LNCaP clone FGC (cell line): ENCODE measurements at regions not wholly inside any gene's neighbourhood (a gene's known extent, or its start where the extent isn't known, plus 50 kb on each side); places are given as distances from the start of the nearest gene placed in this dataset.

Source experiments
- DNase-seq: peaks from one replicate; pipeline ENCODE4 v3.0.0-alpha.2; 2011; ENCODE audit warnings: low read depth
- H3K4me3 ChIP-seq: 2 replicates; pipeline ENCODE4 v1.5.1; 2011; ENCODE audit warnings: mild to moderate bottlenecking, low read depth, low read length, control low read depth
- CTCF ChIP-seq: IDR thresholded peaks from 2 replicates; pipeline ENCODE4 v1.5.1; 2012; ENCODE audit warnings: mild to moderate bottlenecking; ENCODE audit not compliant: control insufficient read depth, insufficient read depth; ENCODE audit errors: extremely low read depth

GRCh38 chr4:166257891-166258290 lies 384.9 kb downstream of the TLL1 start:
- no peak overlapping the region for H3K4me3 ChIP-seq
- no peak for TF ChIP-seq CTCF
- no peak for DNase-seq

GRCh38 chr4:166259081-166259480 lies 386.0 kb downstream of the TLL1 start:
- no peak for DNase-seq

DNA sequence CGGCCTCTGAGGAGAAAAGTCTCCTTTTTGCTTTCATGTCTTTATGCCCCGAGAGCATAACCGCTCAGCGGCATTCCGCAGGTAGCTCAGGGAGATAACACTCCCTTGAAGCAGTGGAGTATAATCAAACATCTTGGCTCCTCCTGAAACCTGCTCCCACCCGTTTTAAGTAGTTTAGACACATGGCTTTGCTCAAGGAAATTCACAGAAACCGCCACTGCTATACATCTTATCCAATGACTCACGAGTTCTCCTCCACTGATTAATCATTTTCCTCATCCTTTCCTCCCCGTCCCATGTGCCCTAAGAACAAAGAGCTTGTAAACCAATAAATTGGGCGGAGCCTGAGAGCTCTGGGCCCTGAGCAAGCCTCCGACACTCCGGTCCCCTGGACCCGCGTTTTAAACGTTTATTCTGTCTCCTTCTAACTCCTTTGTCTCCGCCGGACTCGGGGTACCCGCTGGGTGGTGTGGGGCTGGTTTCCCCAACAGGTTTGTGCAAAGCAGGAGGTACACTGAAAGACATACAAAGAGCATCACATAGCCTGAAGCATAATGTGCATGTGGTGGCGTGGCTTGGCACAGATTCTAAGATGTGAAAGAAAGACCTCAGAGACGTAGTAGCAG lies 401.2 kb downstream of the TLL1 start:
- no peak for DNase-seq
- no peak overlapping the region for H3K4me3 ChIP-seq
- TF ChIP-seq CTCF, result no peak

More at GRCh38 chr4:166259081-166259480, 386.0 kb downstream of the TLL1 start:
- TF ChIP-seq CTCF, result no peak
- no peak overlapping the region for H3K4me3 ChIP-seq

- DNase-seq, result no peak
- H3K4me3 ChIP-seq, result no peak overlapping the region
- TF ChIP-seq CTCF, result no peak
These were observed 401.7 kb downstream of the TLL1 start for GRCh38 chr4:166274775-166275174.

DNA sequence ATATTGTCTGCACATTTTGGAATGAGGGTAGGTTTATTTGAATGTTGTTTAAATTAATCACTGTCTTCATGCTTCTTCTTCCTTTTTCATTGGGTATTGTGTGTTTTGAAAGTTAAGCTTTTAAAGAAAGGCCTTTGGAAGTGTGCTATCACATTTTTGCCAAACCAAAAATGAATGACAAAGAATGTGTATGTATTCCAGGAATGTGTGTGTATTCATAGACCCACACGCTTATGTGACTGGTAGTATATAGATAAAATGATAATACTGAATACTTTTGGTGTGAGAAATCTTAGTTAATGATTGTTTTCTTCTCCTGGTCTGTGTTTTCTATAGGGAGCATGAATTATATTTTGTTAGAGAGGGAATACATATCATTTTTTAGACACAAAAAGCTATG lies 404.4 kb downstream of the TLL1 start:
- DNase-seq, result no peak
- no peak for TF ChIP-seq CTCF
- H3K4me3 ChIP-seq, result no peak overlapping the region

GRCh38 chr4:166277853-166278252 lies 404.8 kb downstream of the TLL1 start:
- no peak for TF ChIP-seq CTCF
- no peak overlapping the region for H3K4me3 ChIP-seq
- no peak for DNase-seq

DNA sequence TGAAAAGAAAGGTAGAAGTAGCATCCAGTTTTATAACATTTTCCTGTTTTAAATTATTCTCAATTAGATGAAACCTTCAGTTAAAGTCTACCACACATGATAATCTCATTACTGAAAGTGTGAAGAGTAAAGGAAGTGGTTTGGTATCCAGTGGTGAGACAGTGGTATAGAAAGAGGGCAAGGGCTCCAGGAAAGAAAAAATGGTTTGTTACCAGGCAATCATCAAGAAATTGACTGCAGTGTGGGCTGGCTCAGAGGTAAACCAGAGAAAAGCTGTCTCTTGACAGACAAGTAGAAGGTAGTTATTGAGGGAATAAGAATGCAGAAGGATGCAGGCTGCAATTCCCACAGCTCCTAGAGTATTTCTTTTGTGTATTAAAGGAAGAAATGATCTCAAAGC lies 406.2 kb downstream of the TLL1 start:
- TF ChIP-seq CTCF, result no peak
- DNase-seq, result no peak
- H3K4me3 ChIP-seq, result no peak overlapping the region
